Neural crest cell (in vitro differentiated cells): ENCODE measurements at regions not wholly inside any gene's neighbourhood (a gene's known extent, or its start where the extent isn't known, plus 50 kb on each side); places are given as distances from the start of the nearest gene placed in this dataset.

Source experiments
- DNase-seq: peaks from one replicate; pipeline ENCODE4 v3.0.0; 2021; ENCODE audit warnings: low read depth, mixed read lengths, low spot score
- H3K27ac Mint-ChIP-seq: one replicate; pipeline ENCODE4 v1.8.0; 2021; ENCODE audit warnings: mild to moderate bottlenecking, mixed read lengths; ENCODE audit not compliant: unreplicated experiment
- H3K27me3 Mint-ChIP-seq: 2 replicates; pipeline ENCODE4 v1.8.0; 2021; ENCODE audit warnings: low read depth, mild to moderate bottlenecking, mixed read lengths
- H3K36me3 Mint-ChIP-seq: 2 replicates; pipeline ENCODE4 v1.8.0; 2021; ENCODE audit warnings: low read depth, mild to moderate bottlenecking, mixed read lengths
- H3K4me1 Mint-ChIP-seq: 2 replicates; pipeline ENCODE4 v1.8.0; 2021; ENCODE audit warnings: mixed read lengths
- H3K4me3 Mint-ChIP-seq: one replicate; pipeline ENCODE4 v1.8.0; 2021; ENCODE audit warnings: mild to moderate bottlenecking, mixed read lengths
- H3K9me3 Mint-ChIP-seq: 2 replicates; pipeline ENCODE4 v1.8.0; 2021; ENCODE audit warnings: mixed read lengths
- CTCF ChIP-seq: fragments of 200-600 bp; sonication (generic); conservative IDR thresholded peaks from 2 replicates; pipeline ENCODE4 v1.5.0; 2021; ENCODE audit warnings: antibody characterized with exemption, mild to moderate bottlenecking

DNA sequence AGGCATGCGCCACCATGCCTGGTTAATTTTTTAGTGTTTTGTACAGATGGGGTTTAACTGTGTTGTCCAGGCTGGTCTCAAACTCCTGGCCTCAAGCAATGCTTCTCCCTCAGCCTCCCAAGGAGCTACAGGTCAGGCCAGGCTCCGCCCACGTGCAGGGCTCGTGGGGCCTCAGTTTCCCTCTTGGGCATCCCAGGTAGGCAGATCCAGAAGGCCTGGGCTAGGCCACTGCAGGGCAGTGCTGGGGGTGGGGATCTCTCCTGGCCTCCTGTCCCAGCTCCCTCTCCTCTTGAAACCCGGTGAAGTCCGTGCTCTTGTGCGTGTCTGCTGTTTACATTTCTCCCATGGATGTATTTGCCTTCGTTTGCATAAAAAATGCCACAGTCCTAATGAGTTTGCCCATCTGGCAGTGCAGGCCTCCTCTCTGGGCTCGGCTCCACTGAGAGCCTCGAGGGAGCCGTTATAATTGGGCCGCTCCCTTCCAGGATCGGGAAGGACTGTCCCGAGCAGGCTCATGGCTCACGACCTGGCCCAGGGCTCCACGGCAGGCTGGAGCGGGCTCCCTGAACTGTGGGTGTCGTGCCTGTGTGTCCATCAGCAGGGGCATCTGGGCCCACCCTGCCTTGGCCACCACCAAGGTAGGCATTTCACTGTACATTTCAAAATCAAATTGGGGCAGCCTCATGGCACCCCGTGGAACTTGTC is 52.6 kb upstream of the RUFY1 start:
- H3K27ac Mint-ChIP-seq = no peak overlapping the region
- no peaks in the 10 kb centered on the region for H3K36me3 Mint-ChIP-seq
- no peaks in the 10 kb centered on the region for H3K4me1 Mint-ChIP-seq
- H3K4me3 Mint-ChIP-seq = no peak overlapping the region
- TF ChIP-seq CTCF = no peak
- H3K27me3 Mint-ChIP-seq = peaks cover 7% of the 10 kb centered on the region
- no peak for DNase-seq
- H3K9me3 Mint-ChIP-seq = no peaks in the 10 kb centered on the region

- TF ChIP-seq CTCF = no peak
- H3K9me3 Mint-ChIP-seq = no peaks in the 10 kb centered on the region
- H3K4me1 Mint-ChIP-seq = no peaks in the 10 kb centered on the region
- H3K4me3 Mint-ChIP-seq = no peak overlapping the region
- H3K27me3 Mint-ChIP-seq = peaks cover 7% of the 10 kb centered on the region
- H3K36me3 Mint-ChIP-seq = no peaks in the 10 kb centered on the region
- DNase-seq = no peak
- H3K27ac Mint-ChIP-seq = no peak overlapping the region
These were observed 54.4 kb upstream of the RUFY1 start for GRCh38 chr5:179495906-179496455.

GRCh38 chr5:179494774-179495526 is 55.4 kb upstream of the RUFY1 start:
- no peak for DNase-seq
- Mint-ChIP-seq H3K27me3 (peaks cover 7% of the 10 kb centered on the region), H3K4me3 (no peak overlapping the region), H3K36me3 (no peaks in the 10 kb centered on the region), H3K4me1 (no peaks in the 10 kb centered on the region), H3K9me3 (no peaks in the 10 kb centered on the region), H3K27ac (no peak overlapping the region)
- TF ChIP-seq CTCF = no peak

DNA sequence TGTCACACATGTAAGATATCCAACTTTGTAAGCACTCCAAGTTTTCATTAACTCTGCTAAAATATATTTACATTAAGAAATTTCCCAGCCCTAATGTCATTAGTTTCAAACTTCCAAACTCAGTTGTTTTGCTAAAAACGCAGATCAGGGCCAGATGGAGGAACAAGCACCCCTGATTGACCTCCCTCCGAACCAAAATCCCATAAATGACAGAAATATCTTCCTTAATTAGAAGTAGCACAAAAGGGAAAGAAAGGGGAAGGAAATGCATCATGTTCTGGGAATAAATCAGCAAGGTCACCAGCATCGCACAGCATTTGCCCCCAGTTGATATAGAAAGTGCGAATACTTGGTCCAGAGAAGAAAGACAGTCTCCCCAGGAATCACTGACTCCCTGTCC is 61.4 kb upstream of the RUFY1 start:
- no peak overlapping the region for H3K27ac Mint-ChIP-seq

DNA sequence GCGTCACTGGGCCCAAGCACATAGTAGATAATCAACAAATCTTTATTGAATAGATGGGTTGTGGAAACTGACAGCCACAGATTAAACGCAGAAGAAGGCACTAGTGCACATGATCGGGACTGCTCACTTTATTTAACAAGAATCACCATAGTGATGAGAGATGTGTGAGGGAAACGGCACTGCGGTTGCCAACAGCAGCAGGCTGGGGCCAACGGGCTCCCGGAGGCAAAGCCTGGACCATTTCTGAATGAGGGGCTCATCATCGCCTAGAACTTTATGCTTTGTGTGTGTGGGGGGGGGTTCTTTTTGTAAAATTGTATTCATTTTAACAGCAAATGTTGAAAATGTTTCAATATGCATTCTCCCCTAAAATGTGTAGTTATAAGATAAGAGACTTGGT is 61.9 kb upstream of the RUFY1 start:
- Mint-ChIP-seq H3K36me3 (no peaks in the 10 kb centered on the region), H3K27me3 (no peaks in the 10 kb centered on the region), H3K4me3 (no peak overlapping the region), H3K9me3 (no peaks in the 10 kb centered on the region), H3K27ac (no peak overlapping the region), H3K4me1 (no peaks in the 10 kb centered on the region)
- no peak for DNase-seq
- TF ChIP-seq CTCF = no peak

More for the DNA sequence above, 61.4 kb upstream of the RUFY1 start:
- H3K4me1 Mint-ChIP-seq = no peaks in the 10 kb centered on the region
- no peak for TF ChIP-seq CTCF
- H3K4me3 Mint-ChIP-seq = no peak overlapping the region
- H3K9me3 Mint-ChIP-seq = no peaks in the 10 kb centered on the region
- no peaks in the 10 kb centered on the region for H3K36me3 Mint-ChIP-seq
- no peaks in the 10 kb centered on the region for H3K27me3 Mint-ChIP-seq
- DNase-seq = no peak
